Endothelial cell (in vitro differentiated cells): ENCODE measurements at regions not wholly inside any gene's neighbourhood (a gene's known extent, or its start where the extent isn't known, plus 50 kb on each side); places are given as distances from the start of the nearest gene placed in this dataset.

Experiments
- DNase-seq: peaks from one replicate; pipeline ENCODE4 v3.0.0; 2021; ENCODE audit warnings: low spot score
- H3K27ac Mint-ChIP-seq: one replicate; pipeline ENCODE4 v1.8.0; 2021; ENCODE audit warnings: mixed read lengths, inconsistent platforms; ENCODE audit not compliant: unreplicated experiment
- H3K27me3 Mint-ChIP-seq: one replicate; pipeline ENCODE4 v1.8.0; 2021; ENCODE audit warnings: mild to moderate bottlenecking, moderate library complexity, mixed read lengths, inconsistent platforms; ENCODE audit not compliant: unreplicated experiment
- H3K36me3 Mint-ChIP-seq: one replicate; pipeline ENCODE4 v1.8.0; 2021; ENCODE audit warnings: mild to moderate bottlenecking, low read depth, mixed read lengths, inconsistent platforms; ENCODE audit not compliant: unreplicated experiment
- H3K4me1 Mint-ChIP-seq: one replicate; pipeline ENCODE4 v1.8.0; 2021; ENCODE audit warnings: mild to moderate bottlenecking, mixed read lengths, inconsistent platforms; ENCODE audit not compliant: unreplicated experiment
- H3K4me3 Mint-ChIP-seq: one replicate; pipeline ENCODE4 v1.8.0; 2021; ENCODE audit warnings: mild to moderate bottlenecking, mixed read lengths, inconsistent platforms; ENCODE audit not compliant: unreplicated experiment
- H3K9me3 Mint-ChIP-seq: one replicate; pipeline ENCODE4 v1.8.0; 2021; ENCODE audit warnings: mixed read lengths, inconsistent platforms; ENCODE audit not compliant: unreplicated experiment
- CTCF ChIP-seq: fragments of 200-600 bp; sonication (generic); IDR thresholded peaks from one replicate; pipeline ENCODE4 v1.5.0; 2021; ENCODE audit warnings: antibody characterized with exemption; ENCODE audit not compliant: unreplicated experiment

GRCh38 chr6:80449726-80450125, 343.3 kb downstream of the BCKDHB start:
- Mint-ChIP-seq H3K27ac (no peak overlapping the region), H3K9me3 (no peaks in the 10 kb centered on the region), H3K4me3 (no peak overlapping the region), H3K36me3 (no peaks in the 10 kb centered on the region), H3K27me3 (no peaks in the 10 kb centered on the region), H3K4me1 (peaks cover 2% of the 10 kb centered on the region)
- DNase-seq, result no peak
- no peak for TF ChIP-seq CTCF

GRCh38 chr6:80446454-80447045, 340.1 kb downstream of the BCKDHB start:
- Mint-ChIP-seq H3K4me3 (no peak overlapping the region), H3K27me3 (no peaks in the 10 kb centered on the region), H3K9me3 (no peaks in the 10 kb centered on the region), H3K4me1 (no peaks in the 10 kb centered on the region), H3K36me3 (no peaks in the 10 kb centered on the region), H3K27ac (no peak overlapping the region)
- no peak for DNase-seq
- TF ChIP-seq CTCF, result no peak

GRCh38 chr6:80445751-80446150, 339.3 kb downstream of the BCKDHB start:
- no peak overlapping the region for H3K4me3 Mint-ChIP-seq
- H3K4me1 Mint-ChIP-seq, result no peaks in the 10 kb centered on the region
- H3K27me3 Mint-ChIP-seq, result no peaks in the 10 kb centered on the region
- TF ChIP-seq CTCF, result no peak
- no peak for DNase-seq
- H3K27ac Mint-ChIP-seq, result no peak overlapping the region
- no peaks in the 10 kb centered on the region for H3K9me3 Mint-ChIP-seq
- no peaks in the 10 kb centered on the region for H3K36me3 Mint-ChIP-seq

GRCh38 chr6:80442366-80442765, 335.9 kb downstream of the BCKDHB start:
- Mint-ChIP-seq H3K9me3 (no peaks in the 10 kb centered on the region), H3K27me3 (no peaks in the 10 kb centered on the region), H3K36me3 (no peaks in the 10 kb centered on the region), H3K27ac (no peak overlapping the region), H3K4me1 (no peaks in the 10 kb centered on the region), H3K4me3 (no peak overlapping the region)
- DNase-seq, result no peak
- no peak for TF ChIP-seq CTCF

- no peak for TF ChIP-seq CTCF
- Mint-ChIP-seq H3K4me1 (no peaks in the 10 kb centered on the region), H3K4me3 (no peak overlapping the region), H3K36me3 (no peaks in the 10 kb centered on the region), H3K9me3 (no peaks in the 10 kb centered on the region), H3K27me3 (no peaks in the 10 kb centered on the region), H3K27ac (no peak overlapping the region)
- no peak for DNase-seq
Measured at GRCh38 chr6:80441131-80441530, 334.7 kb downstream of the BCKDHB start.
